ENCODE measurements at regions not wholly inside any gene's neighbourhood (a gene's known extent, or its start where the extent isn't known, plus 50 kb on each side); places are given as distances from the start of the nearest gene placed in this dataset.

DNA sequence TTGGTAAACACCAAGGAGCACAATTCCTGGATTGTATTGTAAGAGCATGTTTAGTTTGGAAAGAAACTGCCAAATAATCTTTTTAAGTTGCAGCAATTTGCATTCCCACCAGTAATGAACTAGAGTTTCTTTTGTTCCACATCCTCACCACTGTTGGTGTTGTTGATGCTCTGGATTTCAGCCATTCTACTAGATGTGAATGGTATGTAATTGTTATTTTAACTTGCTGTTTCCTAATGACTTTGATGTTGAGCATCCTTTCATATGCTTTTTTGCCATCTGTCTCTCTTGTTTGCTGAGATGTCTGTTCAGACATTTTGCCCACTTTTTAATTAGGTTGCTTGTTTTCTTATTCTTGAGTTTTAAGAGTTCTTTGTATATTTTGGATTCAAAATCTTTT, 1654.1 kb downstream of the GRIK2 start:
- TF ChIP-seq EP300 (IDR thresholded peaks at IDR 0.05) (no peak), POLR2AphosphoS5 (IDR thresholded peaks at IDR 0.05) (no peak), CTCF (IDR thresholded peaks at IDR 0.05) (no peak), POLR2A (IDR thresholded peaks at IDR 0.05) (no peak)
- no peaks in the 10 kb centered on the region for H3K9me3 ChIP-seq
- H3K36me3 ChIP-seq, result no peaks in the 10 kb centered on the region
- H3K4me3 ChIP-seq, result no peak overlapping the region
- H3K27ac ChIP-seq, result no peak overlapping the region
- H3K27me3 ChIP-seq, result no peaks in the 10 kb centered on the region
- no peaks in the 10 kb centered on the region for H3K4me1 ChIP-seq
- intact Hi-C loops (cut with DNase I), result no loop called here
- DNase-seq, result no peak

DNA sequence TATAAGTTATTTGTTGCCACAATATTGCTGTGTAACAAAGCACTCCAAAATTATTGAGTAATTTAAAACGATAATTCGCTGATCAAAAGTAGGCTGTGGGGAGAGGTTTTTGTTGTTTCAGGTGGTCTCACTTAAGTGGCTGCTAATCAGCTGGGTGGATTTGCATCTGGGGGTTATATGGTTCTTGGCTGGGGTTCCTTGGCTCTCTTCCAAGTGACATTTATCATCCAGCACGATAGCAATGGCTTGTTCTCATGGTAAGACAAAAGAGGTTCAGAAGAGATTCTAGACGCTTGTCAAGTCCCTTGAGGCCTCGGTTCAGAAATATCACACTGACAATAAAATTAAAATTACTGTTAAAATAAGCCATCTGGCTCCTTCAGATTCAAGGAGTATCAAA, 1648.8 kb downstream of the GRIK2 start:
- Histone ChIP-seq H3K9me3 (no peaks in the 10 kb centered on the region), H3K4me1 (no peaks in the 10 kb centered on the region), H3K27ac (no peak overlapping the region), H3K4me3 (no peak overlapping the region), H3K36me3 (no peaks in the 10 kb centered on the region), H3K27me3 (no peaks in the 10 kb centered on the region)
- no peak for DNase-seq
- intact Hi-C loops (cut with DNase I), result no loop called here
- TF ChIP-seq CTCF (IDR thresholded peaks at IDR 0.05) (no peak), POLR2A (IDR thresholded peaks at IDR 0.05) (no peak), POLR2AphosphoS5 (IDR thresholded peaks at IDR 0.05) (no peak)
- 68 to 82% methylated on average over 5 of the region's 5 CpGs for WGBS, 2 donors

DNA sequence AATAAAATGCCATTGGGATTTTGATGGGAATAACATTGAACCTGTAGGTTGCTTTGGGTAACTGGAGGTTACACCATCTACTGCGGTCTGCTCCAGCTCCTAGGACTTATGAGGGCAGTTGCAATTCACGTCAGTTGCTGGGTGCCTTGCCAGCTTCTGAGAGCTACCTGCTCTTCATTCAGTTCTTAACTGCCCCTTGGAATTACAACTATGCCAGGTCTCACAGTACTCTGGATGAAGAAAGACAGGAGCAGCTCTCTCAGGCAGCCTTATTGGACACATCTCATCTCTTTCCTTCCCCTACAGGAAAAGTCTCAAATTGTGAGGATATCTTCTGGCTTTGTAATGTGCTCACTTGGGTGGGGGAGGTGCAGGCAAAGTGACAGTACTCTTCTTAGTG, 1643.3 kb downstream of the GRIK2 start:
- Histone ChIP-seq H3K27me3 (no peaks in the 10 kb centered on the region), H3K4me1 (no peaks in the 10 kb centered on the region), H3K36me3 (no peaks in the 10 kb centered on the region), H3K4me3 (no peak overlapping the region), H3K9me3 (no peaks in the 10 kb centered on the region), H3K27ac (no peak overlapping the region)
- intact Hi-C loops (cut with DNase I), result no loop called here
- 66 to 78% methylated on average over 2 of the region's 2 CpGs for WGBS, 2 donors
- TF ChIP-seq POLR2AphosphoS5 (IDR thresholded peaks at IDR 0.05), result no peak
- TF ChIP-seq POLR2A (IDR thresholded peaks at IDR 0.05), result no peak
- no peak for TF ChIP-seq EP300 (IDR thresholded peaks at IDR 0.05)
- no peak for TF ChIP-seq CTCF (IDR thresholded peaks at IDR 0.05)
- no peak for DNase-seq

- Histone ChIP-seq H3K27me3 (no peaks in the 10 kb centered on the region), H3K36me3 (no peaks in the 10 kb centered on the region), H3K4me1 (no peaks in the 10 kb centered on the region), H3K9me3 (no peaks in the 10 kb centered on the region), H3K4me3 (no peak overlapping the region), H3K27ac (no peak overlapping the region)
- TF ChIP-seq POLR2A (IDR thresholded peaks at IDR 0.05), result no peak
- no peak for TF ChIP-seq POLR2AphosphoS5 (IDR thresholded peaks at IDR 0.05)
- TF ChIP-seq CTCF (IDR thresholded peaks at IDR 0.05), result no peak
- TF ChIP-seq EP300 (IDR thresholded peaks at IDR 0.05), result no peak
- DNase-seq, result no peak
- intact Hi-C loops (cut with DNase I), result no loop called here
- WGBS, 2 donors, result 58 to 71% methylated on average over 7 of the region's 7 CpGs
Measured at GRCh38 chr6:103027271-103027931, 1633.9 kb downstream of the GRIK2 start.

DNA sequence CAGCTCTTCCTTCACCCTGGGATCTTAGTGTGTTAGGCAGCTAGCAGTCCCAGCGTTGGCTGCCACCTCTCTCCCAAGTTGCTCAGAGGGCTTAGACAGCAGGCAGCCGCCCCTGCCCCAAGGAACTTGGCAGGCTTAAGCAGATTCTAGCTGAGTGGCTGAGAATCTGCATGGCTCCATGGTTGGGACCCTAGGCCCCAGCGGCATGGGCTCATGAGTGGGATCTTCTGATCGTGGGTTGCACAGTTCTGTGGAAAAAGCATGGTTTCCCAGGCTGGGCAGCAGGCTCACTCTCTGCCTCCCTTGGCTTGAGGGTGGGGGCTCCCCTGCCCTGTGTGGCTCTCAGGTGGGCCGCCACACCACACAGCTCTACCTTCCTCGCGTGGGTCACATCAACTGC, 1624.9 kb downstream of the GRIK2 start:
- Histone ChIP-seq H3K4me1 (no peaks in the 10 kb centered on the region), H3K27ac (no peak overlapping the region), H3K27me3 (no peaks in the 10 kb centered on the region), H3K36me3 (no peaks in the 10 kb centered on the region), H3K9me3 (no peaks in the 10 kb centered on the region), H3K4me3 (no peak overlapping the region)
- no peak for DNase-seq
- 94 to 96% methylated on average over 7 of the region's 7 CpGs for WGBS, 2 donors
- intact Hi-C loops (cut with DNase I), result no loop called here
- no peak for TF ChIP-seq EP300 (IDR thresholded peaks at IDR 0.05)
- TF ChIP-seq POLR2AphosphoS5 (IDR thresholded peaks at IDR 0.05), result no peak
- TF ChIP-seq CTCF (IDR thresholded peaks at IDR 0.05), result no peak
- no peak for TF ChIP-seq POLR2A (IDR thresholded peaks at IDR 0.05)
